ENCODE measurements at regions not wholly inside any gene's neighbourhood (a gene's known extent, or its start where the extent isn't known, plus 50 kb on each side); places are given as distances from the start of the nearest gene placed in this dataset.
"Not testable (repeated sequence)": the region's sequence is repeated elsewhere in the genome, so short reads cannot be mapped to it uniquely, and the experiment has no call there.

DNA sequence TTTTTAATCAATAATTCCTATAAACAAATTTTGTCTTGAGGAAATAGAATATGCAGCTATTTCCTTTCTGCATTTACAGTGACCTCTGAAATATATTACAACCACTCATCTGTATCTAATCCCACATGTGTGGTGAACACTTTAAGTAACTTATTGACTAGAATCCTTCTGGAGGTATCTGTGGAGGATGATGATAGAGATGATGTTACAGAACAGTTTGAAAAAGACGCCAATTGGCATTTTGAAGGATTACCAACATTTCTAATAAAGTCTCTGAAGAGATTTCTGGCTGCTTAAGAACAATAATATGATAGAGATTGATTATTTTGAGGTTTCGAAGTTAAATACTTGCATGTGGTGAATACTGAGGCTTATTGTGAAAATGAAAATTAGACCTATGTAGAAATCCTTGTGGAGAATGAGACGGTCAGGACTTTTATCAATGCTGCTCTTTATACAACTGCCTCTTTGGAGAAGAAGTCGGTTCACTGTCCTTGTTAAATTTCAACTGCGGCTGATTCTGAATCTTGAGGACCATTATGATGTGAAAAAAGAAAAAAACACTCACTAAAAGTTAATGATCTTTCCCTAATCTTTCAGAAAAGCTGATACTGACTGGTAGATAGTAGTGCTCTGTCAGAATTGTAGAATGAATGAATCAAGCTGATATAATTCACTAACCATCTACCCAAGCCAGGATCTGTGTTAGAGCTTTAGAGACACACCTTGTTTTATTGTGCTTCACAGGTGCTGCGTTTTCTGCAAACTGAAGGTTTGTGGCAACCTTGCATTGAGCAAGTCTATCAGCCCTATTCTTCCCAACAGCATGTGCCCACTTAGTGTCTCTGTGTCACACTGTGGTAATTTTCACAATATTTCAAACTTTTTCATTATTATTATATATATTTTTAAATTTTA is 204.7 kb downstream of the SPRY1 start:
- no peak for DNase-seq

DNA sequence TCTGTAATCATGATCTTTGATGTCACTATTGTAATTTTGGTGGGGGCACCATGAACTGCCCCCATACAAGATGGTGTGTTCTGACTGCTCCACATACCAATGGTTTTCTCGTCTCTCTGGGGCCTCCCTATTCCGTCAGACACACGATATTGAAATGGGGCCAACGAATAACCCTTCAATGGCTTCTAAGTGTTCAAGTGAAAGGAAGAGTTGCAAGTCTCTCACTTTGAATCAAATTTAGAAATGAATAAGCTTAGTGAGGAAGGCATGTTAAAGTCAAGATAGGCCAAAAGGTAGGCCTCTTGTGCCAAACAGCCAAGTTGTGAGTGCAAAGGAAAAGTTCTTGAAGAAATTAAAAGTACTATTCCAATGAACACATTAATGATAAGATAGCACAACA is 205.4 kb downstream of the SPRY1 start:
- DNase-seq = no peak

DNA sequence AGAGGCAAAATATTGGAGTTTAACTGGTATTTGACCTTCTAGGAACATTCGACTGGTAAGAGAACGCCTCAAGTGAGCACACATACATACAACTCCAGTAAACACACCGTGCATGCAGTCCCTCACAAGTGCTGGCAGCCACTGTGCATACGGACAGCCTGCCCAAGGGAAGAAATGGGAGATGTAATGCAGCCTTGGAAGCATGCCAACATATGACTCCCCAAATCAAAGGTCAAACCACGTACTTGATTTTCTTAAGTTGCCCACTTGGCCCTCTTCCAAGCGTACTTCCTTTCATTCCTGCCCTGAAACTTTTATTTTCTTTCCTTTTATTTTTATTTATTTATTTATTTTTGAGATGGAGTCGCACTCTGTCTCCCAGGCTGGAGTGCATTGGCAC is 206.6 kb downstream of the SPRY1 start:
- peak in 3 of 4 experiments; percentile 3 to 38 (median 28) for DNase-seq

DNA sequence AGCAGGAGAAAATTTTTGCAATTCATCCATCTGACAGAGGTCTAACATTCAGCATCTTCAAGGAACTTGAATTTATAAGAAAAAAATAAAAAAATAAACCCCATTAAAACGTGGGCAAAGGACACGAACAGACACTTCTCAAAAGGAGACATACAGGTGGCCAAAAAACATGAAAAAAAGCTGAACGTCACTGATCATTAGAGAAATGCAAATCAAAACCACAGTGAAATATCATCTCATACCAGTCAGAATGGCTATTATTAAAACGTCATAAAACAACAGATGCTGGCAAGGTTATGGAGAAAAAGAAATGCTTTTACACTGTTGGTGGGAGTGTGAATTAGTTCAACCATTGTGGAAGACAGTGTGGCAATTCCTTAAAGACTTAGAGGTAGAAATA is 209.2 kb downstream of the SPRY1 start:
- DNase-seq = not testable (repeated sequence)

DNA sequence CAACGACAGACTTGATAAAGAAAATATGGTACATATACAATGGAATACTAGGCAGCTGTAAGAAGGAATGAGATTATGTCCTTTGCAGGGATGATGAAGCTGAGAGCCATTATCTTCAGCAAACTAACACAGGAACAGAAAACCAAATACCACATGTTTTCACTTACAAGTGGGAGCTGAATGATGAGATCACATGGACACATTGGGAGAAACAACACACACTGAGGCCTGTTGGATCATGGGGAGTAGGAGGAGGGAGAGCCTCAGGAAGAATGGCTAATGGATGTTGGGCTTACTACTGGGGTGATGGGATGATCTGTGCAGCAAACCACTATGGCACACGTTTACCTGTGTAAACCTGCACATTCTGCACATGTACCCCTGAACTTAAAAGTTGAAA is 209.7 kb downstream of the SPRY1 start:
- DNase-seq = no peak

DNA sequence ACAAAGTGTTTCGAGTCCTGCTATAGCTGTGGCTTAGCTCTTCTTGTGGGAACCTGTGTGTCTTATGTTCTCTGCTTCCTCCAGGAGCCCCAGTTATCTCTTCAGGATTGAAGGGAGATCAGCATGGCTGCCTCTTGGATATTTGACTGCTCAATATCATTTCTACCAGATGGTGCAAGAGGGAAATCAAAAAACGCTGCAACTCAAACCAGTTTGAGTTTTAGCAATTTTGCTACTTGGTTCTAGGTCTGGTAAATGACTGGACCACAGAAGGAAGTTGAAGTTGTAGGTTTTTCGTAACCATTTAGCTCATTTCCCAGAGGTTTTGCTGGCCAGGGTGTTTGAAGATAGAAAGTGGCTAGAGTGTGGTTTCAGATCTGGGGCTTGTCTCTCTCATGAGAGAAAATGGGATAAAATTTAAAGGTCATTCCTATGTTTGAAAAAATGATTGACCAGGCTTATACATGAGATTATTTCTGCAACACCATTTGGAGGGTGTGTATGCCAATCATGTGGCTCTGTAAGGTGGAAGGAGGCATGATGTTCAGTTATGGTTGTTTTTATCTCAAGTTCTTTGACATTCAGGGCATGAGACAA is 210.4 kb downstream of the SPRY1 start:
- peak; percentile 38 to 74 (median 60) for DNase-seq

DNA sequence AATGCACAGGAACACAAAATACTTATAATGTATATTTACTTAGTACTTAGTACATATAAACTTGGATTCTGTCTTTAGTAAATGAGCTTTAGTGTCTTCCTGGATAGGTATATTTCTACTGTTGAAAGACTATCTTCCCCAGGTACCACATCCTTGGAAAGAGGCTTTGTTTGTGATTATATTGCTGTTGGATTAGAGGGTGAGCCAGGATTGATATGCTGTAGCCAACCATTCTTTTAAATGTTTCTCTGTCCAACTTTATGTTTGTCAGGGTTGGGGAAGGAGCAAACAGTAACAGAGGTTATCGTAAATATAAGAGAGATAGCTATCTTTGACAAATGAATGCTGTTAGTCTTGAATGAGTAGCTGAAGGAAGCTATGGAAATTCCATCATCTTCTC is 213.2 kb downstream of the SPRY1 start:
- DNase-seq = no peak

DNA sequence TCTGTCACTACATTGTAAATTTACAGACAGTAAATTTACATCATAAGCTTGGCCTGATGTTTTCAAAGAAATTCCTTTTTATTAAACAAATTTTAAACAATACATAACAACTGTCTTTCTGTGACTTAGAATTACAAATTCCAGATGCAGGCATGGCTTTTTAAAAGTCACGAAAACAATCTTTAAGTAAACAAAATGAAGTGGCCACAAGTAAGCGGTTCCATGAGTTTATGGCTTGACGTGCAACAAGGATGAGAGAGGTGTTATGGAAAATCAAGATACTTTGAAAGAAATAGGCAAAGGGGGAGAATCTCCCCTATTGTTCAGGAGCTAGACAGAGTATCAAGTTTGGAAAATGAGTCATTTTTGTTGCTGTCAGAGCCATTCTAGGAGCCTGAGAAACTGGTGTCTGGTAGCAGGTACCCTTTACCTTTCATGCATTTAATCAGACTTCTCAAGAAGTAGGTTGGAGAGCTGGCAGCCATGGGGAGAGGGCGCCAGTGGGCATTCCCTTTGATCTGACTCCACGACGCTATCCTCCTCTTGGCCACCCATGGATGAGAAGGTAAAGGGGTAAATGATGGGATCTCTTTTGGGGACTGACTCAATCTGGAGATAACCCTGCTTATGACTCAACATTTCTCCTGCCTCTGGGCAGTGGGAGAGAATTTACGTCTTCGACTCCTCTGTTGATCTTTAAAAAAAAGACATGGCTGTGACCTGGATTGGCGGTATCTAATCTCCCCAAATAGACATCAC is 217.2 kb downstream of the SPRY1 start:
- no peak for DNase-seq

DNA sequence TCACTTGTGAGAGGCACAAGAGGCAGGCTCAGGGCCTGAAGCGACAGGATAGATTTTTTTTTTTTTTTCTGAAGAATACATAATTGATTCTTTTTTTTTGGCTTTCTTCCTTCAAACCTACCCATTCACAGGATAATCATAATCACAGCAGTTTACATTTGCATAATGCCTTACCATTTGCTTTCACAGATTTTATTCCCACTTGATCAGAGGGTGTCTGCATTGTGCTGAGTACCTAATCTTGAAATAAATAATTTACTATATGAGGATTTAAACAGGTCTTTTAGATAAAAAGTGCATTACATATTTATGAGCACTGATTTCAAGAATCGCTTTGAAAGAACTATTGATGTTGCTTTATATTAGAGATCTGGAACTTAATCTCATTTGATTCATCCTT is 219.3 kb downstream of the SPRY1 start:
- no peak for DNase-seq

DNA sequence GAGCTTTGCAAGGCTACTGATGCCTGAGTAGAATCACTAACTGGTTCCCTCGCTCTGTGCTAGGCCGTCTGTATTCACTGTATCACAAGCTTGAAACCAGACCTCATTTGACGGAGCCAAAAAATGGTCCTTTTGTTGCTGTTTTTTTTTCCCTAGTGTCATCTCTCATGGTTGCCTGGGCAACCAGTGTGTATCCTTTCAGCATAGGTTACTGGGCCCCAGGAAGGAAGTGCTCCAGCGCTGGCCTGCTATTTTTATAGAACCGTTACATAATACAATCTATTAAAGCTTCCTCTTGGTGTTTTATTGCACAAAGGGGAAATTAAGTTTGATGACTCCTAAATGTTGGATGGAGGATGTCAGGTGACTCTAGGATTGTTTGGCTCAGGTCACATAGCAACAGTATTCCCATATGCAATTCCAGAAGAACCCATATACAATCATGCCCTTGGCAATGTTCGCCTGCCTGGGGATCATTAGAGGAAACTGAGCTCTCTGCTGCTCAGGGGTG is 220.4 kb downstream of the SPRY1 start:
- peak; percentile 85 to 96 (median 92) for DNase-seq

DNA sequence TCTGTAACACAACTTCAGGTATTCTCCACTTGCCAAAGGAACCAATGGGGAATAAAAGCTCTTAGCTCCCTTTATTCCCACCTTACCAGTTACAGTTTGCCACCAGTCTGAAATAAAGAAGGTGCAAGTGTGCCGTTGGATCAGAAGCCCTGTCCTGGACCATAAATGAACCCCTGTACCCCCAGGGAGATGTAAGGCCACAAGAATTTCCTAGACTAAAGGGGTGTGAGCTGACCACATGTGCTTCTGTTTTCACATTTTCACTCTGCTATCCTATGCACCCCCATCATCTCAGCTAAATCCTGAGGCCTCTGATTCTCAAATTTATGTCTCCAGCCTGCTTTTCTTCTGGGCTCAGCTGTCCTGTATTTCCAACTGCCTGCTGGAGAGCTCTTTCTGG is 221.2 kb downstream of the SPRY1 start:
- DNase-seq = no peak

DNA sequence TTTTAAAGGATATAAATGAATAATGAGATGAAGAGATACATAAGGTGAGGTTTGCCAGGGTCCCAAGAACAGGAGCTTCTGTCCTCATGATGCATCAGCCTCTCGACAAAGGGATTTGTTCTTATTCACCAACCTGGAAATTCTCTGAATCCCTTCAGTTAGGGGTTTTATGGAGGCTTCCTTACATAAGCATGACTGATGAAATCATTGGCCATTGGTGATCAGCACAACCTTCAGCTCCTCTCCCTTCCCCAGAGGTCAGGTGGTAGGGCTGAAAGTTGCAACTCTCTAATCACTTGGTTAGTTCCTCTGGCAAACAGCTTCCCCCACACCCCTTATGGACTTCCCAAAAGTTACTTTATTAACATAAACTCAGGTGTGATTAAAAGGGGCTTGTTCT is 222.0 kb downstream of the SPRY1 start:
- peak; percentile 45 to 70 (median 62) for DNase-seq

DNA sequence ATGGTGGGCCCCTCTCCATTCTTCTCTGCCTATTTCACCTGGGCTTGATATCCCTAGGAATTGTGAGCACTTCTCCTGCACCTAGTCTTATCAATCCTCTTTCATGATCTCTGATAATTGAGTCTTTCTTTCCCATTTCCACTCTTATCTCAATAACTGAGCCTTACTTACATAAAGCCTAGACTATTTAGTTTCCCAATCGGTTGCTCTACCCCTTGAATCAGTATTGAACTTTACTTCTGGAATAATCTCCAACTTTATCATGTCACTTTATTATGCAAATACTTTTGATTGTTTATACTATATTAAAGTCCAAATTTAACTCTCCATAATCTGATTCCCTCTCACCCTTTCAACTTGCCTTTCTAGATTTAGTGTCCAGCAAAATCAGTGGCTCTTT is 222.7 kb downstream of the SPRY1 start:
- no peak for DNase-seq

DNA sequence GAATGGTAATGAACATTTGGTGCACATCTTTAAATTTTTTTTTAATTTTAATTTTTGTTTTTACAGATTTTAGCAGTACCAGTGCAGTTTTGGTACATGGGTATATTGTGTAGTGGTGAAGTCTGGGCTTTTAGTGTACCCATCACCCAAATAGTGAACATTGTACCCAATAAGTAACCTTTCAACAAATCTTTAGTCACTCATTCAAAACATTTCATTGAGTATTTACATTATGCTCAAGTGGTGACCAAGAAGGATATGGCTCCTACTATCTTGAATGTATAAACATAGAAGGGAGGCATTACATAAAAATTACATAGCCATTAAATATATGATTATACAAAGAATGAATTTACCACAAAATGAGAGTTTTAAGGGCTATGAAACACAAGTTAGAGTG is 223.3 kb downstream of the SPRY1 start:
- no peak for DNase-seq

DNA sequence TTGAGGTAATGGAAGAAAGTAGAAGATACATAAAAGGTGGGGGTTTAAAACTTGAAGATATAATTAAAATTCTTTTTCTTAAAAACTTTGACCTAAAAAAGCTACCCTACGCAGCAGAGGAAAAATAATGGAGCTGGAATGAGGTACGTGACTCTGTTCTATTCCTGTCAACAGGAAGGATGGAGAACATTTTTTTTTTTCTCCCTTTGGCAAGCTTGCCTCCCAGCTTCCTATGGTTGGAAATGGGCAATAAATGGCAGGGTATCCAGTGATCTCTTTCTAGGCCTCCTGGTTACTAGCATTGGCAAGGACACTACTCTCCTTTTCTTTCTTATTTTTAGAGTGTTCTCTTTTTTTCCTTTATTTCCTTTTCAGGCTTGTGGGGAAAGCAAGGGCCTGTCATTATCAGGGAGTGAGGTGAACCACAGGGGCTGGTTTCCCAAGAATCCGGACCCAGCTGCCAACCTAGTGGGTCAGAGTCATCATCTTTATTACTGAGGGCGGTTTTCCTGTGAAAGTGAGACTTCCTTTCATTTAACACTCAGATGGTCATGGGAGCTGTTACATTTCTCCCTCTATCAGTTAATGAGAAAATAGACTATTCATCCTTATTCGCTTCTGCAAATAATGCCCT is 224.6 kb downstream of the SPRY1 start:
- peak in 3 of 4 experiments; percentile 33 to 36 (median 35) for DNase-seq

DNA sequence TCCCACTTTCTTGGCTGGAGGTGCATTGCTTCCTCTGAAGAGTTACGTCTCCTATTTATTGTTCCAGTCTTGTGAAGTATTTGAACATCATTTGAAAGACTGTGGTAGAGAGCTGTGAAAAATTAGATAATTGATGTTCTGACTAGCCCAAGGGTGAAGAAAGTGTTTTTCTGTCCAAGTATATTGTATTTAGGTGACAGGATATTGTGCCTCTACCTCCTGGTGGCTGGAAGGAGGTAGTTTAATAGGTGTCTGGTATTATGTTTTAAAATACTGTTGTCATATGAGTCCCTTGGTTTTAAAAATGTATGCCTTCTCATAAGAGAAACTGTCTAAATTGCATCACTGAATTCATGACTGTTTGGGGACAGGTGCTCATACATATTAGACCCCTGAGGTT is 226.0 kb downstream of the SPRY1 start:
- no peak for DNase-seq

DNA sequence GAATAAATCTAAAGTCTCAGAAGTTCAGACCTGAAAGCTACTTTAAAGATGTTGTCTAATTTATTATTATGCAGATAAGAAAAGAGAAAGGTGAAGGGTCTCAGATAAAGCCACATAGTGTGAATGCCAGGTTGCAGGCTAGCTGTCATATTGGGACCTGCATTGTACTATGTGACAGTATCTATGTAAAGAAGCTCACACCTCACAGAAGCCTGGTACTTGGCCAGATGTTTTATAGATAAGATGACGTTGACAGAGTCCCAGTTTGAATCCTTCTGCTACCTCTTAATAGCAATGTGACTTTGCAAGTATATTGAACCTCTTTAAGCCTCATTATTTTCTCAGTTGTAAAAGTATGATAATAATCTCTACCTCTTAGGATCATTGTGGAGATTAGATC is 227.0 kb downstream of the SPRY1 start:
- DNase-seq = no peak

DNA sequence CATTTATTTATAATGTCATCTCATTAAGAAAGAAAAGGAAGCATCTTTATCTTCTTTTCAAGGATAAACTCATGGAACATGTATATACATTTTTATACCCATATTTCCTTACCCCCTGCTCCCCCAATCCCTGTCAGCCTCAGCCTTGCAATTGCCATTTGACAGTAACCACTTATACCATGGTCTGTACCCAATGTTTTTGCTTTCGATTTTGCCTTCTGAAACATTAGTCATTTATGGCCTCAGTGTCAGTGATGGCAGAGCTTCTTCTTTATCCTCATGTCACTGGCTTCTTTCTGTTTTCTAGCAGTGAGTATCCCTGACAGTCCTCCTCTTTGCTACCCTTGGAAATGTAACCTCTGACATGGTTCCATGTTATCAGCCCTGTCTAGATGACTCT is 228.4 kb downstream of the SPRY1 start:
- no peak for DNase-seq

DNA sequence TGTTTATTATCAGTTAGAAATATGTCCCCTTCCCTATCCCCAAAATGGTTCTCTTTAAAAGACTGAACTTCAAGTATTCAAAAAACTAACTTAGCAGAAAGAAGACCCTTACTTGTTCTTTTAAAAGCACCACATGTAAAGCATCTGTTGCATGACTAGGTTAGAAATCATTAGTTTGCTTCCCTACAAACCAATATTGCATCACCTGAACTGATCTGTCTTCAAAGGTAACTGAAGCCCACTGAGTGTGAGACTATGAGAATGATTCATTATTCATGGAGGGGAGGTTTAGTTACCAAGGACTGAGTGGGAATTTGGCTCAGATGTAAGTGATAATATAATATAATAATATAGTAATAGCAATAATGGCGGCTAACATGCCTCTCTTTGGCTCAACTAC is 231.7 kb downstream of the SPRY1 start:
- no peak for DNase-seq

DNA sequence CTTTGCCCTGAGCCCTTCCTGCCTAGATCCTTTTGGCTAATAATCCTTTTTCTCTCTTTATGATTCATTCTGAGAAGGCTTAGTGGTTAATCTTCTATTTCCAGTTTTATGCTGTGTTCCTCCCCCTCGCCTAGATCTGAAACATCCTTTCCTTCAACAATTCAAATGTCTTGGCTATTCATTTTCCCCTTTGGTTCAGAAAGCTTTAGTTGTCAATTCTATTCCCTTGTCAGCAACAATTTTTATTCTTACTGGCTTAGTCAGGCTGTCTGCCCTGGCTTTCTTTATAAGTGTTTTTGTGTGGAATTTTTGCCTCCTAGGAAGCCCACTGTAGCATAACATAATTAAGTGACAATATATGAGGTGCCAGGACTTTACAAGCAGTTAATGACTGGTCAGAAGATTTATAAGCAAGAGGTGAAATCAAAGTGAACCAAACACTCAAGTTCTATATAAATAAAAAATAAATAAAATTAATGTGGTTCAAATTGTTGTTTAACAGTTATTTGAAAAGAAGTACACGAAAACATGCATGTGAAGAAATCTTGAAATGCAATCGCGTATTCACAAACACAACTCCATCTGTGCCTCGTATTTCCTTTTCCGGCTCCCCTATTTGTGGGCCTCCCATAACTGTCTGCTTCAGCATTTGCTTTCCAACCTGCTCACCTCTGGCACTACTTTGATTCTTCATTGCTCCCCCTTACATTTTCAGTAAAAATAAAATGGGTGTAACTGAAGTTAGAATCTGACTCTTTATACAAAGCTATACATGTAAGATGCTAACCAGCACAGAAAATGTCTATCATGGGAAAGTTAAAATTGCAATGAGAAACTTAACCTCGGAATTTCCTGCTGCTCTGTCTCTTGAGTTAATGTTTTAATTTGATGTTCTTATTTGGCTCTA is 235.4 kb downstream of the SPRY1 start:
- no peak for DNase-seq

DNA sequence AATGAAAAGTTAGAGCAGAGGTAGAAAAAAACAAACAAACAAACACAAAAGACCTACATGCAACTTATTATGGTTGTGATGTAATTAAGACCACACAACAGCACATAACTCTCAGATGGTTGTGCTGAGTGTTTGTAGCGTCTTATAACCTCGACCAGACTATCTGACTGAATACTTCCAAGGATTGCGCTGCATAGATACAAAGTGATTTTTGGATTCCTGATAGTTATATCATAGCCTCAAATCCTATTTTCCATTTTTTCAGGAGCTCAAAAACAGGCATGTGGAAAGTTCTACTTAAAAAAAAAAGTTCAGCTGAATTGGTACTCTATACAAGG is 236.1 kb downstream of the SPRY1 start:
- DNase-seq = no peak

DNA sequence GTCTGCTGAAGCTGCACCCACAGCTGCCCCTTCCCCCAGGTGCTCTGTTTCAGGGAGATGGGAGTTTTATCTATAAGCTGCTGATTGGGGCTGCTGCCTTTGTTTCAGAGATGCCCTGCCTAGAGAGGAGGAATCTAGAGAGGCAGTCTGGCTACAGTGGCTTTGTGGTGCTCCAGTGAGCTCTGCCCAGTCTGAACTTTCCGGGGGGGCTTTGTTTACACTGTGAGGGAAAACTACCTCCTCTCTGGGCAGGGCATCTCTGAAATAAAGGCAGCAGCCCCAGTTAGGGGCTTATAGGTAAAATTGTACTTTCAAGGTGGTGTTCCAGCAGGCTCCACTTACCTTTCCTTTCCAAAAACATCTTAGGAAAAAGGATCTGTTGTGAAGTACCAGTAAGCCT is 242.2 kb downstream of the SPRY1 start:
- no peak for DNase-seq

Measured in suppressor macrophage (primary cell).